GM12872 (cell line): ENCODE measurements at regions not wholly inside any gene's neighbourhood (a gene's known extent, or its start where the extent isn't known, plus 50 kb on each side); places are given as distances from the start of the nearest gene placed in this dataset.

Experiments
- TF ChIP-seq, protein P1 (sequence below): IDR thresholded peaks from 3 replicates; pipeline ENCODE4 v1.5.1; 2011; ENCODE audit warnings: low read depth, mild to moderate bottlenecking, low read length, moderate library complexity; ENCODE audit not compliant: insufficient read depth

DNA sequence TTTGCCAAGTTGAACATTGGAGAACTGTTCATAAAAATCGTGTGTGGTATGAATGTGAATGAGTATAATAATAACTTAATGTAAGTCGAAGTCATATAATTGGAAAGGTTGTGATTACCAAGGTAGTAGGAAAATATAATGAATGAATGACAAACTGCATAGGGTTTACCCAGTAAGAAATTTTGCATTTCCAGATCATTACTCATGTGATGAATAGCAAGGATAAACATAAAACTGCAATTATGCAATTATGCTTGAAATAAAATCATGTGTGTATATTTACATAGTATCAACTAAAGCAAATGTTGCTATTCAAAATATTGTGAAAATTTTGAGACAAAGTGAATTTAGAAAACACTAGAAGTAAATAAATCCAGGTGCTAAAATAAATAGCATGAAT is 1108.7 kb upstream of the TMEFF2 start:
- TF ChIP-seq, protein P1, sequence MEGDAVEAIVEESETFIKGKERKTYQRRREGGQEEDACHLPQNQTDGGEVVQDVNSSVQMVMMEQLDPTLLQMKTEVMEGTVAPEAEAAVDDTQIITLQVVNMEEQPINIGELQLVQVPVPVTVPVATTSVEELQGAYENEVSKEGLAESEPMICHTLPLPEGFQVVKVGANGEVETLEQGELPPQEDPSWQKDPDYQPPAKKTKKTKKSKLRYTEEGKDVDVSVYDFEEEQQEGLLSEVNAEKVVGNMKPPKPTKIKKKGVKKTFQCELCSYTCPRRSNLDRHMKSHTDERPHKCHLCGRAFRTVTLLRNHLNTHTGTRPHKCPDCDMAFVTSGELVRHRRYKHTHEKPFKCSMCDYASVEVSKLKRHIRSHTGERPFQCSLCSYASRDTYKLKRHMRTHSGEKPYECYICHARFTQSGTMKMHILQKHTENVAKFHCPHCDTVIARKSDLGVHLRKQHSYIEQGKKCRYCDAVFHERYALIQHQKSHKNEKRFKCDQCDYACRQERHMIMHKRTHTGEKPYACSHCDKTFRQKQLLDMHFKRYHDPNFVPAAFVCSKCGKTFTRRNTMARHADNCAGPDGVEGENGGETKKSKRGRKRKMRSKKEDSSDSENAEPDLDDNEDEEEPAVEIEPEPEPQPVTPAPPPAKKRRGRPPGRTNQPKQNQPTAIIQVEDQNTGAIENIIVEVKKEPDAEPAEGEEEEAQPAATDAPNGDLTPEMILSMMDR, result no peak

DNA sequence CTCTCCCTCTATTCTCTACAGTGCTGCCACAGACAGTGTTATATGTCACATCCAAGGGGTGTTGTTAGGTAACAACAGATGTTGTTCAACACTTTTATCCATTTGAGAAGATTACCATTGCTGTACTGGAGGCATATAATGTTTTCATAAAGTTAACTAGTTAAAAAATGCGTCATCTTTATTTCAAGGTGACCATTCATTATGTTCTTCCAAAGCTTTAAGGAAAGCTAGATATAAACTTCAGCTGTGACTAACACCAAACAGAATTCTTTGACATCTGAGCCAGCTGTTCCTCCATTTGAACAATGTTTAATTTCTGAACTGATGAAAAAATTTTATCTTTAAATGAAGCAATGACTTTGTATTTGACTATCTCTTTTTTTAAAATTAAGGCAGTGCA is 1099.6 kb upstream of the TMEFF2 start:
- TF ChIP-seq, protein P1, result no peak

DNA sequence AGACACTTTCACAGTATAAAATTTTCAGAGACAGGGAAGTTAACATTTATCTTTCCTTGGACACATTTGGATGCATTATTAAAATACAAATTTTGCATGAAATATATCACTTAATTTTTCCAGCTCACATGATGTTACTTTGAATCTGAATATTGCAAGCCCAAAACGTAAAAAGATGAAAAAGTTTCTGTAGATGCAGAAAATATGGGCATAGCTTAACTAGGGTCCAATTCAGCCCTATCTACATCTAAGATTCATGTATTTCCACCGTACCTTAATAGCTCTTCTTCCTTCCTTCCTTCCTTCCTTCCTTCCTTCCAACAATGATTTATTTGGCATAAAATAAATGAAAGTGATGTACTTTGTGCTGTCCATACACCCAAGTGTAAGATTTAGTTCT is 1084.6 kb upstream of the TMEFF2 start:
- TF ChIP-seq, protein P1, result no peak

DNA sequence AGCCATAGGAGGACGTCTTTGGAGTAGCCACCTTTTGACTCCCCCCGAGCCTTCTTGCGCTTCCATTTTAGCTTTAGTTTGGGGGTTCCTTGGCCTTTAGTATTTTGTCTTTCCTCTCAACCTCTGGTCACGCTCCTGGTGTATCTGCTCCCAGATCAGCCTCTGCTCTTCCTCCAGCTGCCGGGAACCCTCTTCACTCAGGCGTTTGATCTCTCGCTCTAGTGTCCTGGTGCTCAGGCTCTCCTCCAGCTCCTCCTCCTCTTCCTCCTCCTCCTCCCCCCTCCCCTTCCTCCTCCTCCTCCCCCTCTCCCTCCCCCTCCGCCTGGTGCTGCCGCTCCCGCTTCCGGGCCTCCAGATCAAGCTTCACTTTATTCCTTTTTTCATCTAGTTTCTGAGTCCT is 1082.3 kb upstream of the TMEFF2 start:
- TF ChIP-seq, protein P1, result no peak

- TF ChIP-seq, protein P1, result no peak
Measured at GRCh38 chr2:193276560-193276959, 1081.8 kb upstream of the TMEFF2 start.

GRCh38 chr2:193276069-193276468 is 1081.3 kb upstream of the TMEFF2 start:
- TF ChIP-seq, protein P1, result no peak

GRCh38 chr2:193272011-193272410 is 1077.3 kb upstream of the TMEFF2 start:
- TF ChIP-seq, protein P1, result no peak

DNA sequence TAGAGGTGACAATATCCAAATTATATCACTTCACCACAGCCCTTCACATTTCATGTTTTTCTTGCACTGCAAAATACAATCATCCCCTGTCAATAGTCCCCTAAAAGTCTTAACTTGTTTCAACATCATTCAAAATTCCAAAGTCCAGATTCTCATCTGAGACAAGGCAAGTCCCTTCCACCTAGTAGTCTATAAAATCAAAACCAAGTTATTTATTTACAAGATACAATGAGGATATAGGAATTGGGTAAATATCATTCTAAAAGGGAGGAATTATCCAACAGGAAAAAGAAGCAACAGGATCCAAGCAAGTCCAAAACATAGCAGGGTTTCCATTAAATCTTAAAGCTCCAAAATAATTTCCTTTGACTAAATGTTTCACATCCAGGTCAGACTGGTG is 1076.1 kb upstream of the TMEFF2 start:
- TF ChIP-seq, protein P1, result no peak
